Endothelial cell of umbilical vein (primary cell): ENCODE measurements at regions not wholly inside any gene's neighbourhood (a gene's known extent, or its start where the extent isn't known, plus 50 kb on each side); places are given as distances from the start of the nearest gene placed in this dataset.

ENCODE experiments used
- BruUV-seq: library from RNA; stranded (reverse); fragments of 400-500 nt; replicated peaks from 2 replicates; lab custom pipeline; 2021; lab: Mats Ljungman, UMichigan
- CTCF ChIA-PET: fragments of 300-600, 350-600 bp; sonication (Branson Sonifier 250); formaldehyde crosslinking; loops from one replicate; lab custom pipeline; 2021; ENCODE audit warnings: antibody characterized with exemption, inconsistent platforms; lab: Charles Lee
- POLR2A ChIA-PET: fragments of 300-600, 350-600 bp; sonication (Branson Sonifier 250); formaldehyde crosslinking; loops from one replicate; lab custom pipeline; 2021; ENCODE audit warnings: antibody characterized with exemption, inconsistent platforms; lab: Charles Lee
- DNase-seq: peaks from one replicate; pipeline ENCODE4 v3.0.0-alpha.2; 2011; ENCODE audit warnings: low read depth, low spot score
- FAIRE-seq: peaks from 2 replicates; lab custom pipeline; 2011; peaks lifted over from hg19 to GRCh38; lab: Jason Lieb, UNC
- H2AFZ ChIP-seq: 2 replicates; pipeline ENCODE4 v1.6.0; 2012; ENCODE audit warnings: low read depth, low read length, control low read depth, inconsistent platforms
- H3K27ac ChIP-seq: 2 replicates; pipeline ENCODE4 v1.5.1; 2011; ENCODE audit warnings: low read depth, mild to moderate bottlenecking, control low read depth, low read length, moderate library complexity; ENCODE audit not compliant: insufficient read depth
- H3K27me3 ChIP-seq, 2 experiments: 2 replicates each; pipeline versions ENCODE4 v1.6.0 to v1.6.1; 2011; ENCODE audit warnings: low read length in 2 of 2, mixed read lengths in 1 of 2; ENCODE audit not compliant: control insufficient read depth in 2 of 2, insufficient read depth in 2 of 2
- H3K36me3 ChIP-seq, 2 experiments: 2 replicates in 1 of 2; 3 replicates in 1 of 2; pipeline ENCODE4 v1.5.1; 2011; ENCODE audit warnings: low read length in 2 of 2, mild to moderate bottlenecking in 1 of 2, moderate library complexity in 1 of 2; ENCODE audit not compliant: control insufficient read depth in 2 of 2, insufficient read depth in 2 of 2; ENCODE audit errors: extremely low read depth in 1 of 2
- H3K4me1 ChIP-seq: 3 replicates; pipeline ENCODE4 v1.5.1; 2011; ENCODE audit warnings: mild to moderate bottlenecking, low read length; ENCODE audit not compliant: control insufficient read depth, insufficient read depth; ENCODE audit errors: extremely low read depth
- H3K4me2 ChIP-seq: 2 replicates; pipeline ENCODE4 v1.6.1; 2011; ENCODE audit warnings: low read length, control low read depth, mixed read lengths; ENCODE audit not compliant: insufficient read depth
- H3K4me3 ChIP-seq, 3 experiments: fragments of 200-600 bp in 1 of 3; sonication (generic), shearing (Covaris generic) in 1 of 3; replicated peaks in 1 of 3; 2 replicates each; pipeline ENCODE4 v1.5.1; 2011 to 2016; ENCODE audit warnings: control low read depth in 3 of 3, low read length in 3 of 3, mild to moderate bottlenecking in 2 of 3, inconsistent platforms in 1 of 3, low read depth in 1 of 3, moderate library complexity in 1 of 3; ENCODE audit not compliant: insufficient read depth in 1 of 3
- H3K79me2 ChIP-seq: 2 replicates; pipeline ENCODE4 v1.6.0; 2012; ENCODE audit warnings: low read length, inconsistent platforms; ENCODE audit not compliant: control insufficient read depth, insufficient read depth
- H3K9ac ChIP-seq: replicated peaks from 2 replicates; pipeline ENCODE3; 2011; ENCODE audit warnings: low read length, control low read depth; ENCODE audit not compliant: insufficient read depth; ENCODE audit errors: extremely low read depth
- H3K9me1 ChIP-seq: replicated peaks from 3 replicates; pipeline ENCODE4 v1.6.0; 2011; ENCODE audit warnings: mild to moderate bottlenecking, low read length; ENCODE audit not compliant: control insufficient read depth, insufficient read depth; ENCODE audit errors: extremely low read depth
- H3K9me3 ChIP-seq: replicated peaks from 2 replicates; pipeline ENCODE4 v1.5.1; 2012; ENCODE audit warnings: low read length, inconsistent platforms; ENCODE audit not compliant: control insufficient read depth, insufficient read depth
- H4K20me1 ChIP-seq: replicated peaks from 2 replicates; pipeline ENCODE3; 2011; ENCODE audit warnings: mild to moderate bottlenecking, low read length; ENCODE audit not compliant: control insufficient read depth, insufficient read depth; ENCODE audit errors: extremely low read depth
- CTCF ChIP-seq, 2 donors: IDR thresholded peaks; 1 replicate in 1 of 2; 2 replicates in 1 of 2; pipeline ENCODE4 v1.5.1; 2011; ENCODE audit warnings: low read length in 2 of 2, mild to moderate bottlenecking in 2 of 2, moderate library complexity in 2 of 2, control low read depth in 1 of 2, inconsistent platforms in 1 of 2, low read depth in 1 of 2; ENCODE audit not compliant: insufficient read depth in 1 of 2; ENCODE audit errors: extremely low read depth in 1 of 2
- EZH2 ChIP-seq: IDR thresholded peaks from 2 replicates; pipeline ENCODE4 v1.6.1; 2012; ENCODE audit warnings: borderline replicate concordance, low read depth, mild to moderate bottlenecking, moderate library complexity, low read length, inconsistent platforms; ENCODE audit not compliant: severe bottlenecking
- FOS ChIP-seq: IDR thresholded peaks from 2 replicates; pipeline ENCODE4 v1.6.1; 2011; ENCODE audit warnings: mild to moderate bottlenecking, low read length, moderate library complexity, borderline replicate concordance; ENCODE audit not compliant: insufficient read depth
- GATA2 ChIP-seq: IDR thresholded peaks from 2 replicates; pipeline ENCODE4 v1.7.0; 2011; ENCODE audit warnings: low read depth, mild to moderate bottlenecking, moderate library complexity, mixed read lengths, low read length; ENCODE audit not compliant: insufficient read length, insufficient read depth
- JUN ChIP-seq: IDR thresholded peaks from 2 replicates; pipeline ENCODE4 v1.6.1; 2011; ENCODE audit warnings: borderline replicate concordance, low read depth; ENCODE audit not compliant: insufficient read length, insufficient read depth
- MAX ChIP-seq: IDR thresholded peaks from 2 replicates; pipeline ENCODE4 v1.6.1; 2011; ENCODE audit not compliant: insufficient read depth, insufficient read length
- MYC ChIP-seq: IDR thresholded peaks from one replicate; pipeline ENCODE4 v1.6.1; 2011; ENCODE audit warnings: mild to moderate bottlenecking, low read depth, low read length
- POLR2A ChIP-seq: IDR thresholded peaks from 2 replicates; pipeline ENCODE4 v1.6.1; 2012; ENCODE audit warnings: low read depth, mild to moderate bottlenecking, control low read depth, low read length
- POLR2AphosphoS5 ChIP-seq: IDR thresholded peaks from 2 replicates; pipeline ENCODE4 v1.6.1; 2012; ENCODE audit warnings: low read depth, mild to moderate bottlenecking, control low read depth, low read length, moderate library complexity; ENCODE audit not compliant: insufficient read depth
- dilution Hi-C: fragments of 300-500 bp; cut with MboI; formaldehyde crosslinking; loops from one replicate; pipeline ENCODE4 v1.15.0; 2019; ENCODE audit warnings: low sequenced_read_pairs; ENCODE audit not compliant: extremely low pct_ligation_motif_present
- intact Hi-C: fragments of 100-400 bp; cut with micrococcal nuclease; formaldehyde crosslinking; loops from one replicate; pipeline ENCODE4 v1.10.0; 2022

GRCh38 chr3:139808201-139808600, 126.8 kb upstream of the CLSTN2 start:
- TF ChIP-seq POLR2AphosphoS5: no peak
- TF ChIP-seq JUN: no peak
- no peak for TF ChIP-seq EZH2
- TF ChIP-seq CTCF (IDR thresholded peaks at IDR 0.05; ENCODE audit: extremely low read depth in 1 of 2, insufficient read depth in 1 of 2, low read depth in 1 of 2, low read length in 2 of 2): no peak
- TF ChIP-seq MAX: no peak
- TF ChIP-seq POLR2A: no peak
- no peak for TF ChIP-seq FOS
- TF ChIP-seq GATA2: no peak
- TF ChIP-seq MYC: no peak
- Histone ChIP-seq H3K27ac (no peak overlapping the region), H3K36me3 (no peaks in the 10 kb centered on the region), H3K9ac (no peak overlapping the region), H3K9me3 (peaks cover 4% of the 10 kb centered on the region), H4K20me1 (no peaks in the 10 kb centered on the region), H3K9me1 (no peaks in the 10 kb centered on the region), H3K79me2 (no peaks in the 10 kb centered on the region), H3K4me3 (no peak overlapping the region), H3K27me3 (no peaks in the 10 kb centered on the region), H3K4me1 (no peaks in the 10 kb centered on the region), H2AFZ (no peak overlapping the region), H3K4me2 (no peak overlapping the region)
- CTCF ChIA-PET: no interaction called here
- dilution Hi-C loops (no loop called here), intact Hi-C loops (no loop called here)
- DNase-seq: no peak
- POLR2A ChIA-PET: no interaction called here
- FAIRE-seq: no peak
- no TSS peak for BruUV-seq
